Esophagus squamous epithelium (tissue), 5 donors: ENCODE measurements at regions not wholly inside any gene's neighbourhood (a gene's known extent, or its start where the extent isn't known, plus 50 kb on each side); places are given as distances from the start of the nearest gene placed in this dataset.

Experiments
- DNase-seq: peaks from one replicate; lab custom pipeline; 2025; lab: John Stamatoyannopoulos, UW
- H3K27ac ChIP-seq, 4 donors: fragments of 200-600 bp; sonication (generic); one replicate each; pipeline ENCODE4 v1.5.1; 2016 to 2019; ENCODE audit warnings: mild to moderate bottlenecking in 1 of 4
- H3K27me3 ChIP-seq, 4 donors: fragments of 200-600 bp; sonication (generic); 1 replicate in 3 of 4; 2 replicates in 1 of 4; pipeline versions ENCODE4 v1.5.1 to v1.6.0; 2017 to 2021; ENCODE audit warnings: antibody characterized with exemption in 1 of 4
- H3K36me3 ChIP-seq, 3 donors: fragments of 200-600 bp; sonication (generic); one replicate each; pipeline ENCODE4 v1.5.1; 2016 to 2019
- H3K4me1 ChIP-seq, 3 donors: fragments of 200-600 bp; sonication (generic); one replicate each; pipeline ENCODE4 v1.5.1; 2017 to 2019
- H3K4me3 ChIP-seq, 4 donors: fragments of 200-600 bp; sonication (generic); 1 replicate in 3 of 4; 2 replicates in 1 of 4; pipeline ENCODE4 v1.5.1; 2016 to 2019; ENCODE audit warnings: mild to moderate bottlenecking in 2 of 4, moderate library complexity in 1 of 4
- H3K9me3 ChIP-seq, 3 donors: fragments of 200-600 bp; sonication (generic); one replicate each; pipeline ENCODE4 v1.5.1; 2016 to 2019
- CTCF ChIP-seq, 6 experiments: fragments of 450-650 bp in 4 of 6; fragments of 200-600 bp in 2 of 6; sonication (generic) in 2 of 6; IDR thresholded peaks; one replicate each; pipeline ENCODE4 v1.5.1; 2016 to 2019; ENCODE audit warnings: antibody characterized with exemption in 6 of 6, mild to moderate bottlenecking in 4 of 6, moderate library complexity in 4 of 6
- POLR2A ChIP-seq, 4 donors: fragments of 450-650 bp; IDR thresholded peaks; one replicate each; pipeline ENCODE4 v1.6.1; 2017; ENCODE audit warnings: antibody characterized with exemption in 4 of 4, mild to moderate bottlenecking in 4 of 4, moderate library complexity in 3 of 4
- WGBS, 2 donors: methylation state at CpG; one replicate each; pipeline ENCODE4 v1.1.5; 2018; 5-methylcytosine and 5-hydroxymethylcytosine counted together
- intact Hi-C: fragments of 100-400 bp; cut with DNase I; formaldehyde crosslinking; loops from one replicate; pipeline ENCODE4 v1.15.0; 2022
- donor health status: DM: yes; HTN: yes; CAD: no.

- no peaks in the 10 kb centered on the region for H3K9me3 ChIP-seq
- no peak overlapping the region for H3K27ac ChIP-seq
- H3K4me3 ChIP-seq, result no peak overlapping the region
- H3K36me3 ChIP-seq, result no peaks in the 10 kb centered on the region
- intact Hi-C loops, result no loop called here
- H3K27me3 ChIP-seq, result no peaks in the 10 kb centered on the region
- WGBS, 2 donors, result 90 to 98% methylated on average over 2 to 7 of the region's 37 CpGs
- DNase-seq, result no peak
- H3K4me1 ChIP-seq, result no peaks in the 10 kb centered on the region
- no peak for TF ChIP-seq CTCF (IDR thresholded peaks at IDR 0.05)
- TF ChIP-seq POLR2A (IDR thresholded peaks at IDR 0.05), result no peak
Observed at GRCh38 chrX:117768861-117769604, 347.6 kb downstream of the KLHL13 start.

- no peaks in the 10 kb centered on the region for H3K4me1 ChIP-seq
- no peak for DNase-seq
- H3K27ac ChIP-seq, result no peak overlapping the region
- no peaks in the 10 kb centered on the region for H3K36me3 ChIP-seq
- no peaks in the 10 kb centered on the region for H3K9me3 ChIP-seq
- TF ChIP-seq POLR2A (IDR thresholded peaks at IDR 0.05) (no peak), CTCF (IDR thresholded peaks at IDR 0.05) (no peak)
- intact Hi-C loops, result no loop called here
- WGBS, 2 donors, result 50 to 67% methylated on average over 1 of the region's 1 CpG
- no peak overlapping the region for H3K4me3 ChIP-seq
- H3K27me3 ChIP-seq, result no peaks in the 10 kb centered on the region
Observed at GRCh38 chrX:117765211-117765610, 351.4 kb downstream of the KLHL13 start.

GRCh38 chrX:117752745-117753144 lies 363.9 kb downstream of the KLHL13 start:
- intact Hi-C loops, result no loop called here
- DNase-seq, result no peak
- Histone ChIP-seq H3K36me3 (no peaks in the 10 kb centered on the region), H3K27ac (no peak overlapping the region), H3K4me3 (no peak overlapping the region), H3K27me3 (no peaks in the 10 kb centered on the region), H3K9me3 (no peaks in the 10 kb centered on the region), H3K4me1 (no peaks in the 10 kb centered on the region)
- TF ChIP-seq CTCF (IDR thresholded peaks at IDR 0.05) (no peak), POLR2A (IDR thresholded peaks at IDR 0.05) (no peak)

- Histone ChIP-seq H3K27me3 (no peaks in the 10 kb centered on the region), H3K4me3 (no peak overlapping the region), H3K27ac (no peak overlapping the region), H3K9me3 (no peaks in the 10 kb centered on the region), H3K4me1 (no peaks in the 10 kb centered on the region), H3K36me3 (no peaks in the 10 kb centered on the region)
- no peak for DNase-seq
- TF ChIP-seq CTCF (IDR thresholded peaks at IDR 0.05) (no peak), POLR2A (IDR thresholded peaks at IDR 0.05) (no peak)
- intact Hi-C loops, result no loop called here
- 66 to 86% methylated on average over 1 to 2 of the region's 2 CpGs for WGBS, 2 donors
Observed at GRCh38 chrX:117751155-117751554, 365.5 kb downstream of the KLHL13 start.

- H3K27me3 ChIP-seq, result no peaks in the 10 kb centered on the region
- H3K27ac ChIP-seq, result no peak overlapping the region
- H3K9me3 ChIP-seq, result no peaks in the 10 kb centered on the region
- no peaks in the 10 kb centered on the region for H3K36me3 ChIP-seq
- H3K4me1 ChIP-seq, result no peaks in the 10 kb centered on the region
- intact Hi-C loops, result no loop called here
- no peak for TF ChIP-seq CTCF (IDR thresholded peaks at IDR 0.05)
- no peak for TF ChIP-seq POLR2A (IDR thresholded peaks at IDR 0.05)
- H3K4me3 ChIP-seq, result no peak overlapping the region
- DNase-seq, result no peak
Observed at GRCh38 chrX:117744958-117745357, 371.7 kb downstream of the KLHL13 start.
